ENCODE measurements at regions not wholly inside any gene's neighbourhood (a gene's known extent, or its start where the extent isn't known, plus 50 kb on each side); places are given as distances from the start of the nearest gene placed in this dataset.

- no peak for TF ChIP-seq POLR2AphosphoS5 (IDR thresholded peaks at IDR 0.05)
- TF ChIP-seq CTCF (IDR thresholded peaks at IDR 0.05), result no peak
- no peak for TF ChIP-seq POLR2A (IDR thresholded peaks at IDR 0.05)
These were observed 119.5 kb downstream of the ATXN3L start for GRCh38 chrX:13200398-13200797.
